Esophagus squamous epithelium (tissue), 4 donors: ENCODE measurements at regions not wholly inside any gene's neighbourhood (a gene's known extent, or its start where the extent isn't known, plus 50 kb on each side); places are given as distances from the start of the nearest gene placed in this dataset.

ENCODE experiments used
- CTCF ChIP-seq, 6 experiments: fragments of 450-650 bp in 4 of 6; fragments of 200-600 bp in 2 of 6; sonication (generic) in 2 of 6; IDR thresholded peaks; one replicate each; pipeline ENCODE4 v1.5.1; 2016 to 2019; ENCODE audit warnings: antibody characterized with exemption in 6 of 6, mild to moderate bottlenecking in 4 of 6, moderate library complexity in 4 of 6
- POLR2A ChIP-seq, 4 donors: fragments of 450-650 bp; IDR thresholded peaks; one replicate each; pipeline ENCODE4 v1.6.1; 2017; ENCODE audit warnings: antibody characterized with exemption in 4 of 4, mild to moderate bottlenecking in 4 of 4, moderate library complexity in 3 of 4

- TF ChIP-seq CTCF (IDR thresholded peaks at IDR 0.05), result no peak
- TF ChIP-seq POLR2A (IDR thresholded peaks at IDR 0.05), result no peak
Measured at GRCh38 chr2:103233691-103234090, 471.9 kb downstream of the TMEM182 start.
